GM21381 (cell line): ENCODE measurements at regions not wholly inside any gene's neighbourhood (a gene's known extent, or its start where the extent isn't known, plus 50 kb on each side); places are given as distances from the start of the nearest gene placed in this dataset.
"Not testable (repeated sequence)": the region's sequence is repeated elsewhere in the genome, so short reads cannot be mapped to it uniquely, and the experiment has no call there.

Source experiments
- ATAC-seq: cut with Tn5 transposase; IDR thresholded peaks from one replicate; pipeline ENCODE4 v1.9.1; 2021; ENCODE audit warnings: mild to moderate bottlenecking, moderate library complexity; ENCODE audit not compliant: unreplicated experiment

GRCh38 chr7:26083113-26083512 is 68.9 kb upstream of the NFE2L3 start:
- no peak for ATAC-seq

GRCh38 chr7:26084418-26084817 is 67.6 kb upstream of the NFE2L3 start:
- ATAC-seq: no peak

GRCh38 chr7:26085771-26086170 is 66.2 kb upstream of the NFE2L3 start:
- no peak for ATAC-seq

- no peak for ATAC-seq
Observed at GRCh38 chr7:26087321-26088091, 64.5 kb upstream of the NFE2L3 start.

GRCh38 chr7:26089469-26089868 is 62.5 kb upstream of the NFE2L3 start:
- ATAC-seq: not testable (repeated sequence)

GRCh38 chr7:26090927-26091519 is 61.0 kb upstream of the NFE2L3 start:
- ATAC-seq: no peak

- ATAC-seq: no peak
Observed at GRCh38 chr7:26091933-26092332, 60.1 kb upstream of the NFE2L3 start.

- no peak for ATAC-seq
Observed at GRCh38 chr7:26093023-26093422, 59.0 kb upstream of the NFE2L3 start.

- ATAC-seq: no peak
Observed at GRCh38 chr7:26096136-26096535, 55.9 kb upstream of the NFE2L3 start.

- no peak for ATAC-seq
Observed at GRCh38 chr7:26097837-26098668, 53.9 kb upstream of the NFE2L3 start.

- no peak for ATAC-seq
Observed at GRCh38 chr7:26099236-26099635, 52.8 kb upstream of the NFE2L3 start.

- no peak for ATAC-seq
Observed at GRCh38 chr7:26100406-26101339, 51.3 kb upstream of the NFE2L3 start.

GRCh38 chr7:26101361-26102151 is 50.4 kb upstream of the NFE2L3 start:
- ATAC-seq: no peak

- no peak for ATAC-seq
Observed at GRCh38 chr7:26102176-26102575, 49.8 kb upstream of the NFE2L3 start.
